ENCODE measurements at regions not wholly inside any gene's neighbourhood (a gene's known extent, or its start where the extent isn't known, plus 50 kb on each side); places are given as distances from the start of the nearest gene placed in this dataset.

DNA sequence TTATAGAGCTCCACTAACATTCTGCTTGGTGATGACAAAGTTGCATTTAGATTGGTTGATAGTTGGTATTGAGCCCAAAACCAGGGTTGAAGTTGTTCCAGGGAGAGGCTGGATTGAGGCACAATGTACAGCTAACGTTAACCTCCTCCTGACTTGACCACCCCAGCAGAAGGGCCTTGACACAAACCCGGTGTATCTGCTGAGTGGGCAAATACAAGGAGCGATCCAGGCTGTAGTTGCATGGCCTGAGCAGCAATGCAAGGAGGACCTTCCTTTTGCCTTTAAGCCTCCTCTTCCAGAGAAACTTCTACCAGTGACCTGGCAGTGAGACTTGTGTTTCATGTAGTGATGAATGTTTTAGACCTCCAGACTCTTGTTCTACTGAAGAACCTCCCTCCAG is 66.2 kb upstream of the GAS1 start:
- TF ChIP-seq, protein P1, sequence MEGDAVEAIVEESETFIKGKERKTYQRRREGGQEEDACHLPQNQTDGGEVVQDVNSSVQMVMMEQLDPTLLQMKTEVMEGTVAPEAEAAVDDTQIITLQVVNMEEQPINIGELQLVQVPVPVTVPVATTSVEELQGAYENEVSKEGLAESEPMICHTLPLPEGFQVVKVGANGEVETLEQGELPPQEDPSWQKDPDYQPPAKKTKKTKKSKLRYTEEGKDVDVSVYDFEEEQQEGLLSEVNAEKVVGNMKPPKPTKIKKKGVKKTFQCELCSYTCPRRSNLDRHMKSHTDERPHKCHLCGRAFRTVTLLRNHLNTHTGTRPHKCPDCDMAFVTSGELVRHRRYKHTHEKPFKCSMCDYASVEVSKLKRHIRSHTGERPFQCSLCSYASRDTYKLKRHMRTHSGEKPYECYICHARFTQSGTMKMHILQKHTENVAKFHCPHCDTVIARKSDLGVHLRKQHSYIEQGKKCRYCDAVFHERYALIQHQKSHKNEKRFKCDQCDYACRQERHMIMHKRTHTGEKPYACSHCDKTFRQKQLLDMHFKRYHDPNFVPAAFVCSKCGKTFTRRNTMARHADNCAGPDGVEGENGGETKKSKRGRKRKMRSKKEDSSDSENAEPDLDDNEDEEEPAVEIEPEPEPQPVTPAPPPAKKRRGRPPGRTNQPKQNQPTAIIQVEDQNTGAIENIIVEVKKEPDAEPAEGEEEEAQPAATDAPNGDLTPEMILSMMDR (IDR thresholded peaks at IDR 0.05) = no peak
- no peak for TF ChIP-seq POLR2A (IDR thresholded peaks at IDR 0.05)
